Stimulated activated naive CD8-positive, alpha-beta T cell treated with anti-CD3 and anti-CD28 coated beads, Interleukin-15, Interleukin-2, amounts not matched to agents 100 U/mL and 50 U/mL, for 24 hours (primary cell): ENCODE measurements at regions not wholly inside any gene's neighbourhood (a gene's known extent, or its start where the extent isn't known, plus 50 kb on each side); places are given as distances from the start of the nearest gene placed in this dataset.

ENCODE experiments used
- ATAC-seq: fragments of 150-1000 bp; cut with Tn5 transposase; one replicate; pipeline ENCODE4 v1.10.0; 2021
- DNase-seq: peaks from one replicate; pipeline ENCODE4 v3.0.0; 2021

GRCh38 chr3:127107491-127108375 lies 85.2 kb upstream of the PRR23E start:
- no peak for ATAC-seq
- no peak for DNase-seq

GRCh38 chr3:127108796-127109195 lies 84.1 kb upstream of the PRR23E start:
- DNase-seq (no peak), ATAC-seq (no peak)

DNA sequence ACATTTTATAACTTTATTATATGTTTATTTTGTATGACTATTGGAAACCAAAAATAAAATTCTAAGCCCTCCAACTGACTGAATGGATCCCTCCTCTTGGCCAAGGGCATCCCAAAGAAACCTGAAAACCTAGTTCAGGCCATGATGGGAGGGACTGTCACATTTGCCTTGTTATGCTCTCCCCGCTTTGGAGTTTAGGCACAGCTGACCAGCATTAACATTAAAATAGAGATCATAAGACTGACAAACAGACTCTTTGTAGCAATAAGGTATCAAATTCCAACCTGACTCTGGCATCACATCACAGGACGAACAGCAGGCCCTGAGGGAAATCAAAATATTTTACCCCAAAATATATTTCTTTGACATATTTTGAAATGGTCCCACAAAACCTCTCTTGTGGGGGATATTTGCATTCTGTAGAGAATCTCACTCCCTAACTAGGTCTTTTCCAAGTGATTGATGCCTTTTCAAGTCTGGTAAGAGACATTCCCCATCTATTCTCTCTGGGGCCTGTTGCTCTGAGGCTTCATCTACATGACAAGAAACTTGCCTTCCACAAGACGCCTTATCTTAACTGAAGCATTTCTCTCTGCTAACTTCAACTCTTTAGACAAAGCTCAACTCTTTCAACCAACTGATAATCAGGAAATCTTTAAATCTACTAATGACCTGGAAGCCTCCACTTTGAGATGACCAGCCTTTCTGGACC lies 81.8 kb upstream of the PRR23E start:
- no peak for ATAC-seq
- no peak for DNase-seq

- DNase-seq (no peak), ATAC-seq (no peak)
Measured at GRCh38 chr3:127112796-127113570, 79.9 kb upstream of the PRR23E start.

GRCh38 chr3:127113571-127113891 lies 79.4 kb upstream of the PRR23E start:
- DNase-seq, result no peak
- no peak for ATAC-seq

GRCh38 chr3:127114337-127115070 lies 78.4 kb upstream of the PRR23E start:
- ATAC-seq (no peak), DNase-seq (no peak)

DNA sequence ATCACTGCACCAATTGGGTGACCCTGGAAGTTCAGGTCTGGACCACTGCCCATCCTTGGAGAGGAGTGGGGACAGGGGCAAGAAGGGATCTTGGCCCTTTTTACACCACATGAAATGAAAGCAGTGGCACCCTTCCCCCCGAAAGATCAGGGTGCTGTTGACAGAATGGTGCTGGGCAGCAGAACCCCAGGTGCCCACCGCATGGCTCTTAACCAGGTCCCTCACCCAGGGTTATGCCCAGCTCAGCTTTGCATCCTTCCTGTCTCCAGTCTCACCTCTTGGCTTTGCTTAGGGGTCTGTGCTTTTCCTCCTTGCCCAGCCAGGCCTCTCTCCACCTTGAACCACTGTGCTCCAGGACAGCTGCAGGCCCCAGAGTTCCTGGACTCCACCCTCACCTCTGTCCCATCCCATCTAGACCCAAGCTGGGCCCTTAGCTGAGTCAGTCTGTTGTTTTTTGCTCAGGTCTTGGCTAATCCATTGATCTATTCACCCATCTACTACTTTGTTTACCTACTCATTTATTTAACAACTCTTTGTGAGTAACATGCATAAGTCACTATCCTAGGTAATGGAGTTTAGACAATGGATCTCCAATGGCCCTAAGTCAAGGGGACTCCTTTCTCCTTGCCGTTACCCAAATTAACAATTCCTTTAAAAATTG lies 77.1 kb upstream of the PRR23E start:
- DNase-seq (no peak), ATAC-seq (no peak)

DNA sequence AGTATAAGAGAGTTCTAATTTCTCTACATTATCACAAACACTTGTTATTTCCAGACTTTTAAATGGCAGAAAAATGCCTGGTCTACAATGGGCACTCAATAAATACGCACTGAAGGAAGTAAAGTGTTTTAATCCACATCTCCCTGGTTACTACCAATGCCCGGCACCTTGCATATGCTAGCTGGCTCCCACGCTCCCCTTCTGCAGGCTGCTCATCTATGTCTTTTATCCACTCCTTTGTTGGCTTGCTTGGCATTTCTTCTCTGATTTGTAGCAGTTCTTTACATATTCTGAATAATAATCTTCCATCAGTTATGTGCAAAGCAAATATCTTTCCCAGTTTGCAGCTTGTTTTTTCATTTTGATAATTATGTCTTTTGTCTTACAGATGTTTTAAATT lies 74.6 kb upstream of the PRR23E start:
- ATAC-seq, result no peak

DNA sequence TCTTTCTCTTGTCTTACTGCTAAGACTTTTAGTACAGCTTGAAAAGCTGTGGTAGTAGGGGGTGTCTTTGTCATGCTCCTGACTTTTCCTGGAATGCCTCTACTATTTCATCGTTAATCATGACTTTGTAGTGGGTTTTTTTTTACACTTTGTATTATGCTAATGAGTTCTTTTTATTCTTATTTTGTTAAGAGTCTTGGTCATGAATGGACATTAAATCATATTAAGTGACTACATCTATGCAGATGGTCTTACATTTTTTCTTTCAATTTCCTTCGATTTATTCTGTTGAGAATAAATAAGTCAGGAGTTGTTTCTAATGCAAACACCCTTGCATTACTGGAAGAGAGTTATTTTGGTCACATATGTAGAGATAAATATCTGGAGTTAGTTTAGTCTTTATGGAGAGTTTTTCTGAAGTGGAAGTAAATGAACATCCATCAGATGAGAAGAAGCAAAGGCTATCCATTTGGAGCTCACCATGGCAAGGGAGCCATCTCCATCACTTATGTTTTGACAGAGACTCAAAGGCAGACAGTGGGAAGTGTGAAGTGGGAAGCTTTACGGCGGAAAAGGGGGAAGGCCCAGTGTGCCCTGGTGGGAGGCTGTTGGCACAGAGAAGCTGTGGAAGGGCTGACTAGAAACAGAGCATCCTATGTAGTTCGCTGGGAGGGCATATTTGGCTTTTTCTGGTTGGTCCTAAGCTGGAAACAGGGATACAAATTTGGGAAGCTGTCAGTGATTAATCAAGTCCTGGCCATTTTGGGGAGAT lies 73.1 kb upstream of the PRR23E start:
- ATAC-seq, result no peak
- no peak for DNase-seq

More for the DNA sequence above, 74.6 kb upstream of the PRR23E start:
- DNase-seq, result no peak

- no peak for ATAC-seq
- DNase-seq, result no peak
Measured at GRCh38 chr3:127120851-127121647, 71.9 kb upstream of the PRR23E start.

DNA sequence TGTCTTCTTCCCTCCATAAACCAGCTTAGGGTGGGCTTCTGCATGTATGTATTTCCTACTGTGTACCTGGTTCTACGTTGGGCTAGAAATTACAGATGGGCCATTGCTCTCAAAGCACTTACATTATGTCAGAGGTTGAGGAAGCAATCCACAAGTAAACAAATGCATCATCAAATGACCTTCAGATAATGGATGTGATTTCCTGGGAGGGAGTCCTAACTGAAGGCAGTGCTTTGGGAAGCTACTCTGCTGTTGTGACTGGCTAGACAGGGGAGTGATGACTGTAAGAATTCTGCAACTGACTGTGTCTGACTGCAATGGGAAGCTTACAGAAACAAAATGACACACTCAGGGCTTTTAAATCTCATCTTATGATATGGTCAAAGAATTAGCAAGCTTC lies 71.0 kb upstream of the PRR23E start:
- DNase-seq (no peak), ATAC-seq (no peak)

- DNase-seq (no peak), ATAC-seq (no peak)
Measured at GRCh38 chr3:127123533-127123932, 69.4 kb upstream of the PRR23E start.

- no peak for ATAC-seq
- DNase-seq, result no peak
Measured at GRCh38 chr3:127124120-127124519, 68.8 kb upstream of the PRR23E start.

DNA sequence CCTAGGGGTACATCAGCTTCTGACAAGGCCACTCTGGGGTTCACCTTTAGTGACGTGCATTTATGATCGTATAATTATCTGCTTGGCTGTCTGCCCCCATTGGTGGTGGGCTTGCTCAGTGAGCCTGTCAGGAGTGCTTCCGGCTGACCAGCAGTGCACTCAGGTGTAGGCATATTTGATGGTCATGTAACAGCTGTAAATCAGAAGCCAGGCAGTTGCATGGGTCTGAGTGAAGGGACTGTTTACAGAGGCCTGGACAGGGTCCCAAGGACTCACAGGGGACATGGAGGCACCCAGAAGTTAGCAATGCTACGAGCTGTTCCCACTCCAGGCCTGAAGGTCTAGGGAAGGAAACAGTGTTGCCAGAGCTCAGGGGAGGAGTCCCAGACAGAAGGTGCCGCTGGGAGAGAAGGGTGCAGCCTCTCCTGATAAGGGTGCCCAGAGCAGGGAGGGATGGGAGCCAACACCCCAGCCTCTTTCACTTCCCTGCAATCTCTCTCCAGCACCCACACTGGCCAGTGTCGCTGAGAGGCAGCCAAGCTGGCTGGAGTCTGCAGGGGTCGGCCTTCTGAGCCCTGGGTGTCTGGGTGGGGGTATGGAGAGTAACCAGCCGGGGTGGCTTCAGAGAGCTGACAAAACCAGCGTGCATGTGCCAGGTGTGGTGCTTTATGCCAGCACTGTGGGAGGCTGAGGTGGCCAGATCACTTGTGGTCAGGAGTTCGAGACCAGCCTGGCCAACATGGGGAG lies 61.3 kb upstream of the PRR23E start:
- DNase-seq (no peak), ATAC-seq (no peak)

DNA sequence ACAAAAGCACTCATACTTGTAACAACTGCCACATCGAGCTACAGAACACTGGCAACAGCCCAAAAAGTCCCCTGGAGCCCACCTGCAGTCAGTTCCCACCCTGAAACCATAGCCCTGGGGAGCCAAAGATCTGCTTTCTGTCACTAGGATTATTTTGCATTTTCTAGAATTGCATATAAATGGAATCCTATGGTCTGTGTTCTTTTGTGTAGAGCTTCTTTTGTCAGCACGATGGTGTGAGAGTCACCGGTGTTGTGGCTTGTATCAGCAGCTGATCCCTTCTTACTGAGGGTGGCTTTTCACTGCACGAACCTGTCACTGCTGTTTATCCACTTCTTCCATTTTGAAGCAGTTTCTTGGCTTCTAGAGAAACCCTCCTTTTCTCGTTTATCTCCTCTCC lies 60.1 kb upstream of the PRR23E start:
- ATAC-seq, result no peak

GRCh38 chr3:127133971-127134370 lies 59.0 kb upstream of the PRR23E start:
- DNase-seq (no peak), ATAC-seq (no peak)

More for the DNA sequence above, 60.1 kb upstream of the PRR23E start:
- DNase-seq, result no peak

GRCh38 chr3:127134466-127134865 lies 58.5 kb upstream of the PRR23E start:
- DNase-seq, result no peak
- no peak for ATAC-seq

GRCh38 chr3:127134887-127135240 lies 58.1 kb upstream of the PRR23E start:
- no peak for ATAC-seq
- no peak for DNase-seq
